ENCODE measurements at regions not wholly inside any gene's neighbourhood (a gene's known extent, or its start where the extent isn't known, plus 50 kb on each side); places are given as distances from the start of the nearest gene placed in this dataset.
"Not testable (repeated sequence)": the region's sequence is repeated elsewhere in the genome, so short reads cannot be mapped to it uniquely, and the experiment has no call there.

GRCh38 chr7:114076392-114077157 is 157.8 kb upstream of the PPP1R3A start:
- DNase-seq: not testable (repeated sequence)

GRCh38 chr7:114073701-114074100 is 154.9 kb upstream of the PPP1R3A start:
- no peak for DNase-seq

GRCh38 chr7:114070246-114070645 is 151.4 kb upstream of the PPP1R3A start:
- DNase-seq: no peak

DNA sequence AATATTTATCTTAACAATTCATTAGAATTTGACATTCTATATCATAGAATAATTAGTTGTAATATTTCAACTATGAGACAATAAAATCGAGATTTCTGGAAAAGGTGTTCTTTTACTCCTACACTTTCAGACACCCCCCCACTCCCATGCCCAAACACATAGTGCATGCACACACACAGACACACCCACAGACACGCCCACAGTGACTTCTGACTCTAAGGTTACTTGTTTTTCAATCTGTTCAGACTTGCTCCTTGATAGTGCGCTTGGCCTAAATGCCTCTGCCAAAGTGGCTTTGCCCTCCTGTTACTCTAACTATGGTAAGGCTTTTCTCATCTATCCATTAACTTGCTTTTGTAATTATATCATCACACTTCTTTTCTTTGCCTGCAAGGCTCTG is 144.0 kb upstream of the PPP1R3A start:
- no peak for DNase-seq

DNA sequence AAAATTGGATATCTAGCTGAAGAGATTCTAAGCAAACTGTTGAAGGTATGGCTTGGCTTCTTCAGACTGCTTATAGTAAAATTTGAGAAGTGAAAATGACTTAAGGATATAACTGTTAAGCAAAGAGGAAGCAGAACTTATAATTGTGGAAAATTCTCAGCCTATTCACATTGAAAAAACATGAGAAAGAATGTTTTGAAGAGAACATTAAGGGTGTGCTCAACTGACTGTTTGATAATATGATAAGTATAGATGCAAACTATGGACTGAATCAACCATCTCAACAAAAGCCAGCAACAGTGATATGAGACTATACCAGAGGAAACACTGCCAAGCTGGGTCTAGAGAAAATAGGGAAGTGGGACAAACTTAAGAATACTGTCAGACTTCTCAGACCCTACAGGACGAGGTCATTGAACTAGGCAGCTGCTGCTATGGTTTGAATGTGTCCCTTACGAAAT is 133.1 kb upstream of the PPP1R3A start:
- no peak for DNase-seq

DNA sequence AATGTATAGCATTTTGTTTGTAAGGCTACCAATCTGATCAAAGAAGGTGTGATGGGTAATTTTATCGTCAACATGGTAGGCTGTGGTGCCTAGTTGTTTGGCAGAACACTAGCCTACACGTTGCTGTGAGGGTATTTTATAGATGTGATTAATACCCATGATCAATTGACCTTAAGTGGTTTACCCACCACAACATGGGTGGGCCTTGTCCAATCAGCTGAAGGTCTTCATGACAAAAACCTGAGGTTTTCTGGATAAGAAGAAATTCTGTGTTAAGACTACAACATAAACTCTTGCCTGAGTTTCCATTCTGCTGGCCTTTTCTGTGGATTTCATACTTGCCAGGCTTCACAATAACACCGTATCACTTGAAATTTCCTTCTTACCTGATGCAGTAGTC is 131.8 kb upstream of the PPP1R3A start:
- DNase-seq: no peak

- DNase-seq: no peak
Observed at GRCh38 chr7:114048386-114049235, 129.8 kb upstream of the PPP1R3A start.

GRCh38 chr7:114047889-114048288 is 129.1 kb upstream of the PPP1R3A start:
- no peak for DNase-seq

DNA sequence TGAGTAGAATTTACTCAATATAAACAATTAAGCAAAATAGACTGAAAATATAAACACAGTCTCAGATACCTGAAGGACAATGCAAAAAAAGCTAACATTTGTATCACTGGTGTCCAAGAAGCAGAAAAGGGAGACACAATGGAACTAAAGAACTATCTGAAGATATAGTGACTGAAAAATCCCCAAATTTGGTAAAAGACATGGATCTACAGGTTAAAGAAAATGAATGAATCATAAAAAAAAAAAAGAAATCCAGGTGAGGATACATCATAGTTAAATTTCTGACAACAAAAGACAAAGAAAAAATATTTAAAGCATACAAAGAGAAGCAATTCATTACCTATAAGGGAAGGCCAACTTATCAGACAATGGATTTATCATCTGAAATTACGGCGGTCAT is 114.7 kb upstream of the PPP1R3A start:
- DNase-seq: no peak

DNA sequence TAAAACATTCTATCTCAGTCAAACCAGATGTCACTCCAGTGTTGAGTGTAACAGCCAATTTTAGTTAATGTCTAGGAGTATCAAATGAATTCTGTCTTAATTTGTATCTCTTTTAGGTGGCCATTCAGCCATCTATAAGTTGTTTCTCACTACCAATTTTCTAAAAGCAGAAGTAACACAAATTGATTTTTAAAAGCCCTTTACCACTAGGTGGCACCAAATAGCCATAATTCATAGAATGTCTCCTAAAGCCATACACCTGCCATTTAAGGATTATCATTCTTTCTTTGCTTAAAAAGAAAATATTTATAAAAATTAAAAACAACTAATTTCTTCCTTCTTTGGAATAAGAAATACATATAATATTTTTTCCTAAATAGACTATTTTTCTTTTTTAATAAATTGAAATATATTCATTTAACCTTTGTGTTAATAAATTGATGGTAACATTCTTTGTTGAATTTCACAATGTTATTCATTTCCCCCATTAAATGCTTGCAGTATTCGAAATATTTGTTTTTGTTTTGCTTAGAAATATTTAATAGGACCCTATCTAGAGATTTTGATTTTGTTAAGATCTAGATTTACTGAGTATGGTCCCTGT is 107.8 kb upstream of the PPP1R3A start:
- no peak for DNase-seq

DNA sequence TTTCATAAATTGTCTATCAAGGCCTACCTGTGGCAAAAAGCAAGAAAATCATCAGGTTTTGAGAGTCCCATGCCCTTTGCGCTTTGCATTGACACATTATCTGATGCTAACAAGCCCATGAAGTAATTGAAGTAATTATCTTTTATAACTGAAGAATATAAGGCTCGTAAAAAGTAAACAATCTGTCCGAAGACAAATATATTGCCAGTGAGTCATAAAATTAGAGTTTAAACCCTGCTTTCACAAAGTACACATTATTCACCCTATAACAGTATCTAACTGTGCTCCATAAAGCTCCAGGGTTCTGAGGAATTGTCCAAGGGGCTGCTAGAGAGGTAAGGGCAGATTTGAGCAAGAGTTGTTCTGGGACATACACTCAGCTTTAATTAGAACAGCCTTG is 102.3 kb upstream of the PPP1R3A start:
- no peak for DNase-seq

- no peak for DNase-seq
Observed at GRCh38 chr7:114008696-114009095, 89.9 kb upstream of the PPP1R3A start.

DNA sequence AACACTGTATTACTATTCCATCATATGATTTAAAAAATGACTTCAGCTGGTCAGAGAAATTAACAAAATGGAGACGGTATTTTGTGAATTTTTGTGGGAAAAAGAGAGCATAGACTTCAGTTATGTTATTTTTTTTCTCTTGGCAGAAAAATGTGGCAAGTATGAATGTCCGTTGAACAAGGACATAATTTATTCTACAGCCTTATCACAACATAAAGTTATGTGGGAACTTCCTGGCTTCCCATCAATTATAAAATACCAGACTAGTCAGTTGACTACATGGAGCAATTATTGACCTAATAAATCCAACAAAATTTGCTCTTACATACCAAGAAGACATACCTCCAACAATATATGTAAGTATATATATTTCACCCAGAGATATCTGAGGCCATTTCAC is 88.6 kb upstream of the PPP1R3A start:
- no peak for DNase-seq

- no peak for DNase-seq
Observed at GRCh38 chr7:113998934-113999333, 80.1 kb upstream of the PPP1R3A start.

GRCh38 chr7:113996405-113996804 is 77.6 kb upstream of the PPP1R3A start:
- DNase-seq: no peak

GRCh38 chr7:113986216-113986615 is 67.4 kb upstream of the PPP1R3A start:
- DNase-seq: no peak

GRCh38 chr7:113976508-113976907 is 57.7 kb upstream of the PPP1R3A start:
- DNase-seq: no peak

DNA sequence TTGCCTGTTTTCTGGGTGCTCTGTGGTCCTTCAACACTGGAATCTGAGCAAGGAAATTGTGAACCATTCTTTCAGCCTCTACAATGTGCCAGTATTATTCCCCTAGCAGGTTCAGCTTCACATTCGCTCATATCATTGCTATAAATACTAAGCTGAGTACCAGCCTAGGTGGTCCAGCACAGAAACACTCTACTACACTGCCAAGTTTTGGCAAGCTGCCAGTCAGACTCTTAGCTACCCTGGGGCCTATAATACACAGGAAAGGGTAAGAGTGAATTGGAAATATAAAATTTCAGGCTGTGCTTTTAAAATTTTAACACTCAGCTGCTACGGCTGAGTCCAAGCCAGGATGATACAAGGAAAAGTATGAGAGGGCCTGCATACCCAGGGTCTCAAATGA is 49.9 kb upstream of the PPP1R3A start:
- no peak for DNase-seq

Data from activated T-cell treated with anti-CD3 and anti-CD28 coated beads, Interleukin-2, amount 50 U/mL, for 1 hour (primary cell).